Chondrocyte (in vitro differentiated cells): ENCODE measurements at regions not wholly inside any gene's neighbourhood (a gene's known extent, or its start where the extent isn't known, plus 50 kb on each side); places are given as distances from the start of the nearest gene placed in this dataset.

ENCODE experiments used
- DNase-seq: peaks from one replicate; pipeline ENCODE4 v3.0.0; 2021; ENCODE audit warnings: mixed read lengths, low spot score
- H3K27ac Mint-ChIP-seq: one replicate; pipeline ENCODE4 v1.8.0; 2021; ENCODE audit warnings: mild to moderate bottlenecking, moderate library complexity, mixed read lengths; ENCODE audit not compliant: unreplicated experiment
- H3K27me3 Mint-ChIP-seq: 2 replicates; pipeline ENCODE4 v1.8.0; 2021; ENCODE audit warnings: low read depth, mixed read lengths
- H3K36me3 Mint-ChIP-seq: 2 replicates; pipeline ENCODE4 v1.8.0; 2021; ENCODE audit warnings: low read depth, mixed read lengths
- H3K4me1 Mint-ChIP-seq: 2 replicates; pipeline ENCODE4 v1.8.0; 2021; ENCODE audit warnings: low read depth, mild to moderate bottlenecking, mixed read lengths
- H3K4me3 Mint-ChIP-seq: one replicate; pipeline ENCODE4 v1.8.0; 2021; ENCODE audit warnings: mild to moderate bottlenecking, moderate library complexity, mixed read lengths; ENCODE audit not compliant: unreplicated experiment
- H3K9me3 Mint-ChIP-seq: 2 replicates; pipeline ENCODE4 v1.8.0; 2021; ENCODE audit warnings: low read depth, mixed read lengths
- TF ChIP-seq, protein P1 (sequence below): fragments of 200-600 bp; sonication (generic); IDR thresholded peaks from 2 replicates; pipeline ENCODE4 v1.5.0; 2021; ENCODE audit warnings: antibody characterized with exemption, mild to moderate bottlenecking, moderate library complexity

GRCh38 chr13:79194272-79194671 lies 211.8 kb downstream of the RBM26 start:
- no peak overlapping the region for H3K4me3 Mint-ChIP-seq

DNA sequence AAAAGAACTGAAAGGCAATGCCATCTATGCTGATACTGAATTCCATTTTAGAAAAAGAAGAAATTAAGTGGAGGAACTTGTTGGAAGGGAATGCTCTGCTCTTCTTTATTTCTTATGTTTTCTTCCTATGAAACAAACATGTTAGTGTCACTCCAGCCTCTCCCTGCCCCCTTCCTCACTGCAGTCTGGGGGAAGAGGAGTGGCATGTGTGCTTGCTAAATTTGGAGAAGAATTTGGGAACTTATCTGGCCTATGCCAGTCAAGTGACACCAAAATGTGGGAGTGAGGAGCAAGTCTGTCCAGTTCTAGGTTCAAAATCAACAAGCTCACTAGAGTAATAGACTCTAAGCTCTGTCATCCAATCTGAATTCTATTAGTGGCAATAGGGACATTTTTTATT lies 214.6 kb downstream of the RBM26 start:
- Mint-ChIP-seq H3K27me3 (peaks cover 35% of the 10 kb centered on the region), H3K4me1 (no peaks in the 10 kb centered on the region), H3K4me3 (no peak overlapping the region), H3K27ac (no peak overlapping the region), H3K9me3 (no peaks in the 10 kb centered on the region), H3K36me3 (no peaks in the 10 kb centered on the region)
- TF ChIP-seq, protein P1, sequence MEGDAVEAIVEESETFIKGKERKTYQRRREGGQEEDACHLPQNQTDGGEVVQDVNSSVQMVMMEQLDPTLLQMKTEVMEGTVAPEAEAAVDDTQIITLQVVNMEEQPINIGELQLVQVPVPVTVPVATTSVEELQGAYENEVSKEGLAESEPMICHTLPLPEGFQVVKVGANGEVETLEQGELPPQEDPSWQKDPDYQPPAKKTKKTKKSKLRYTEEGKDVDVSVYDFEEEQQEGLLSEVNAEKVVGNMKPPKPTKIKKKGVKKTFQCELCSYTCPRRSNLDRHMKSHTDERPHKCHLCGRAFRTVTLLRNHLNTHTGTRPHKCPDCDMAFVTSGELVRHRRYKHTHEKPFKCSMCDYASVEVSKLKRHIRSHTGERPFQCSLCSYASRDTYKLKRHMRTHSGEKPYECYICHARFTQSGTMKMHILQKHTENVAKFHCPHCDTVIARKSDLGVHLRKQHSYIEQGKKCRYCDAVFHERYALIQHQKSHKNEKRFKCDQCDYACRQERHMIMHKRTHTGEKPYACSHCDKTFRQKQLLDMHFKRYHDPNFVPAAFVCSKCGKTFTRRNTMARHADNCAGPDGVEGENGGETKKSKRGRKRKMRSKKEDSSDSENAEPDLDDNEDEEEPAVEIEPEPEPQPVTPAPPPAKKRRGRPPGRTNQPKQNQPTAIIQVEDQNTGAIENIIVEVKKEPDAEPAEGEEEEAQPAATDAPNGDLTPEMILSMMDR: no peak
- DNase-seq: no peak

More at GRCh38 chr13:79194272-79194671, 211.8 kb downstream of the RBM26 start:
- Mint-ChIP-seq H3K27ac (no peak overlapping the region), H3K27me3 (peaks cover 24% of the 10 kb centered on the region), H3K9me3 (no peaks in the 10 kb centered on the region), H3K36me3 (no peaks in the 10 kb centered on the region), H3K4me1 (no peaks in the 10 kb centered on the region)
- TF ChIP-seq, protein P1: no peak
- DNase-seq: no peak

GRCh38 chr13:79190932-79191331 lies 215.1 kb downstream of the RBM26 start:
- Mint-ChIP-seq H3K36me3 (no peaks in the 10 kb centered on the region), H3K27me3 (peaks cover 36% of the 10 kb centered on the region), H3K27ac (no peak overlapping the region), H3K4me1 (no peaks in the 10 kb centered on the region), H3K9me3 (no peaks in the 10 kb centered on the region), H3K4me3 (no peak overlapping the region)
- TF ChIP-seq, protein P1: no peak
- no peak for DNase-seq

DNA sequence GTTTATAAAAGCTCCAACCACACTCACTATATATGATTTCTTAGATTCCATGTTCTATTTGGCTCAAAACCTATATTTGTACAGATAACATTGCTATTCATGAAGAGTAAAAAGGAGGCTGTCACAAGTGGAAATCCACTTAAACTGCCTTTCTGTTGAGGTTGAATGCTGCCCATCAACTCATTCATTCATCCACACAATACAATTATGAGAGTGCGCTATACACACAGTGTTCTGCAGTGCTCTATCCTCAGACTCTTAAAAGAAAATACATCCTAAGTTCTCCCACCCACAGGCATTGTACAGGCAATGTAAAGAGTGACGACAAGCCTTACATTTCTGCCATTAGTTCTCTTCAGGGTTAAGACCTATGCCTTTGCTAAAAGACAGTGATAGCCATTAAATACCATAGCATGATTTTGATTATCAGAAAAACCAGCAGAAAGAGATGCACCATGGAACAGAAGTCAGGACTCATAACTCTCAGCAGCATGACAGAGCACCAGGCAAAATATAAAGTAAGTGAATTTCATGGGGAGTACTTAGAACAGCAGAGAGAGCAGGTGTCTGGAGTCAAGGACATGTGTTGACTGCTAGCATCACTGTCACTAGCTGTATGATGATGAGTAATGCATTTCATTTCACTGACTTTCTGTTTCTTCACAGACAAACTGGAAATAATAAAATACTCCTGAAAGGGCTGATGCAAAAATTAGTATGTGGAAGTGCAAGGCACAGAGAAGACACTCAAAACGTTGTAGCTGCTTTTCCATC lies 218.0 kb downstream of the RBM26 start:
- H3K27me3 Mint-ChIP-seq: peaks cover 34% of the 10 kb centered on the region
- H3K4me1 Mint-ChIP-seq: no peaks in the 10 kb centered on the region
- no peak overlapping the region for H3K27ac Mint-ChIP-seq
- no peak for DNase-seq
- H3K4me3 Mint-ChIP-seq: no peak overlapping the region
- no peaks in the 10 kb centered on the region for H3K36me3 Mint-ChIP-seq
- no peaks in the 10 kb centered on the region for H3K9me3 Mint-ChIP-seq
- TF ChIP-seq, protein P1: no peak

DNA sequence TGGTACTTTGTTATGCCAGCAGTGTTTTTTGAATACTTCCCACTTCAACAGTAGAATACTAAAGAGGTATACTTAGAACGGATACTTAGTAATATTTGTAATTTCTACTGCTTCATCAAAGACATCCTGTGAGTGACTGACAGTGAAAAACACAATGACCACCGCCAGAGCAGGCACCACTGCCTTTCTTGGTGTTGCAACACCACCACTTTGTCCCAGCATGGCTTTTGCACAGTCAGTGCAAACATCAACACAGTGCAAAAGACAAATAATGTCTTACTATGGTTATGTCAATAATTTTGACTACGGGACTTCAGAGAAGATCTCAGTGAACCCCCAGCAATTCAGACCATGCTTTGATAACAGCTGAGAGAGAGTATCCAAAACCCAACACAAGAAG lies 220.5 kb downstream of the RBM26 start:
- TF ChIP-seq, protein P1: no peak
- no peak overlapping the region for H3K4me3 Mint-ChIP-seq
- no peaks in the 10 kb centered on the region for H3K9me3 Mint-ChIP-seq
- H3K27me3 Mint-ChIP-seq: peaks cover 20% of the 10 kb centered on the region
- H3K36me3 Mint-ChIP-seq: no peaks in the 10 kb centered on the region
- no peak overlapping the region for H3K27ac Mint-ChIP-seq
- no peak for DNase-seq
- H3K4me1 Mint-ChIP-seq: no peaks in the 10 kb centered on the region
